DOHH2 (cell line): ENCODE measurements at regions not wholly inside any gene's neighbourhood (a gene's known extent, or its start where the extent isn't known, plus 50 kb on each side); places are given as distances from the start of the nearest gene placed in this dataset.

Experiments used
- EZH2phosphoT487 ChIP-seq: fragments of 200-600 bp; sonication (generic); IDR thresholded peaks from 2 replicates; pipeline ENCODE4 v1.6.1; 2017; ENCODE audit warnings: borderline replicate concordance, mild to moderate bottlenecking, antibody characterized with exemption, low read length, moderate library complexity, mixed read lengths
- TF ChIP-seq, protein P1 (sequence below): fragments of 200-600 bp; sonication (generic); IDR thresholded peaks from one replicate; pipeline ENCODE4 v1.5.1; 2014; ENCODE audit warnings: antibody characterized with exemption, mild to moderate bottlenecking, low read depth, low read length; ENCODE audit not compliant: poor library complexity, severe bottlenecking

DNA sequence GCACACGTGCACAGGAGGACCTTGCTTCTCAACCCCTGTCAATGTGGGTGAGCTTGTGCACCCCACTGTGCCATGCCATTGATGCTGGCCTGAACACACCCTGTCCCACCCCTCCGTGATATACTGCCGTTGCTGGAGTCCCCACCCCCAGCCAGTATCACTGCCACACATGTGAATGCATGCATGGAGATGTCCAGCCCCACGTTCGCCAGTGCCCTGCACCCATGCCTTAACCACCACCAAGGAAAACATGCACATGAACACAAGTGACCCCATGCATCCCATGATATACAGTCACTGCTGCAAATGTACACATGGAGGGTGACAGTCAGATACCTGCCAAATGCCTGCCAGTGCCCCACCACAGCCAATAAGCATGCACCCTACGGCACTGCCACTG, 692.5 kb upstream of the ZWINT start:
- TF ChIP-seq, protein P1, sequence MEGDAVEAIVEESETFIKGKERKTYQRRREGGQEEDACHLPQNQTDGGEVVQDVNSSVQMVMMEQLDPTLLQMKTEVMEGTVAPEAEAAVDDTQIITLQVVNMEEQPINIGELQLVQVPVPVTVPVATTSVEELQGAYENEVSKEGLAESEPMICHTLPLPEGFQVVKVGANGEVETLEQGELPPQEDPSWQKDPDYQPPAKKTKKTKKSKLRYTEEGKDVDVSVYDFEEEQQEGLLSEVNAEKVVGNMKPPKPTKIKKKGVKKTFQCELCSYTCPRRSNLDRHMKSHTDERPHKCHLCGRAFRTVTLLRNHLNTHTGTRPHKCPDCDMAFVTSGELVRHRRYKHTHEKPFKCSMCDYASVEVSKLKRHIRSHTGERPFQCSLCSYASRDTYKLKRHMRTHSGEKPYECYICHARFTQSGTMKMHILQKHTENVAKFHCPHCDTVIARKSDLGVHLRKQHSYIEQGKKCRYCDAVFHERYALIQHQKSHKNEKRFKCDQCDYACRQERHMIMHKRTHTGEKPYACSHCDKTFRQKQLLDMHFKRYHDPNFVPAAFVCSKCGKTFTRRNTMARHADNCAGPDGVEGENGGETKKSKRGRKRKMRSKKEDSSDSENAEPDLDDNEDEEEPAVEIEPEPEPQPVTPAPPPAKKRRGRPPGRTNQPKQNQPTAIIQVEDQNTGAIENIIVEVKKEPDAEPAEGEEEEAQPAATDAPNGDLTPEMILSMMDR, result no peak
- TF ChIP-seq EZH2phosphoT487, result no peak
